ELR (cell line): ENCODE measurements at regions not wholly inside any gene's neighbourhood (a gene's known extent, or its start where the extent isn't known, plus 50 kb on each side); places are given as distances from the start of the nearest gene placed in this dataset.
"Not testable (repeated sequence)": the region's sequence is repeated elsewhere in the genome, so short reads cannot be mapped to it uniquely, and the experiment has no call there.

Experiments used
- DNase-seq: peaks from one replicate; pipeline ENCODE4 v3.0.0-alpha.2; 2015; ENCODE audit warnings: low read depth

- DNase-seq, result no peak
Observed at GRCh38 chr3:74053970-74054516, 429.3 kb upstream of the PDZRN3 start.

GRCh38 chr3:74049444-74049843 is 424.7 kb upstream of the PDZRN3 start:
- no peak for DNase-seq

- no peak for DNase-seq
Observed at GRCh38 chr3:74048699-74049098, 424.0 kb upstream of the PDZRN3 start.

GRCh38 chr3:74045000-74045399 is 420.3 kb upstream of the PDZRN3 start:
- DNase-seq, result no peak

- DNase-seq, result no peak
Observed at GRCh38 chr3:74041068-74041675, 416.4 kb upstream of the PDZRN3 start.

GRCh38 chr3:74039105-74039504 is 414.4 kb upstream of the PDZRN3 start:
- no peak for DNase-seq

GRCh38 chr3:74036568-74036967 is 411.8 kb upstream of the PDZRN3 start:
- DNase-seq, result no peak

GRCh38 chr3:74036102-74036501 is 411.4 kb upstream of the PDZRN3 start:
- DNase-seq, result no peak

- no peak for DNase-seq
Observed at GRCh38 chr3:74033806-74034205, 409.1 kb upstream of the PDZRN3 start.

GRCh38 chr3:74033381-74033780 is 408.6 kb upstream of the PDZRN3 start:
- DNase-seq, result no peak

- DNase-seq, result no peak
Observed at GRCh38 chr3:74027121-74027520, 402.4 kb upstream of the PDZRN3 start.

- no peak for DNase-seq
Observed at GRCh38 chr3:74023395-74023794, 398.7 kb upstream of the PDZRN3 start.

GRCh38 chr3:74021449-74021848 is 396.7 kb upstream of the PDZRN3 start:
- no peak for DNase-seq

- no peak for DNase-seq
Observed at GRCh38 chr3:74009961-74010844, 385.5 kb upstream of the PDZRN3 start.

- DNase-seq, result no peak
Observed at GRCh38 chr3:74004386-74004785, 379.6 kb upstream of the PDZRN3 start.

GRCh38 chr3:74003734-74004133 is 379.0 kb upstream of the PDZRN3 start:
- no peak for DNase-seq

GRCh38 chr3:74001436-74001835 is 376.7 kb upstream of the PDZRN3 start:
- DNase-seq, result no peak

GRCh38 chr3:74000725-74001124 is 376.0 kb upstream of the PDZRN3 start:
- no peak for DNase-seq

GRCh38 chr3:73999501-73999900 is 374.8 kb upstream of the PDZRN3 start:
- DNase-seq, result no peak

- DNase-seq, result not testable (repeated sequence)
Observed at GRCh38 chr3:73990691-73991090, 365.9 kb upstream of the PDZRN3 start.

- no peak for DNase-seq
Observed at GRCh38 chr3:73966733-73967132, 342.0 kb upstream of the PDZRN3 start.

GRCh38 chr3:73964818-73965217 is 340.1 kb upstream of the PDZRN3 start:
- no peak for DNase-seq

GRCh38 chr3:73955494-73956070 is 330.8 kb upstream of the PDZRN3 start:
- no peak for DNase-seq
